OCI-LY7 (cell line): ENCODE measurements at regions not wholly inside any gene's neighbourhood (a gene's known extent, or its start where the extent isn't known, plus 50 kb on each side); places are given as distances from the start of the nearest gene placed in this dataset.

Experiments
- BruUV-seq: library from RNA; stranded (reverse); fragments of 400-500 nt; replicated peaks from 2 replicates; lab custom pipeline; 2021; lab: Mats Ljungman, UMichigan
- CTCF ChIA-PET: fragments of 300-600 bp; sonication (Branson Sonifier 250); formaldehyde crosslinking; loops from one replicate; lab custom pipeline; 2022; ENCODE audit warnings: antibody characterized with exemption; ENCODE audit not compliant: unreplicated experiment; lab: Charles Lee
- POLR2A ChIA-PET: fragments of 300-600 bp; sonication (Branson Sonifier 250); formaldehyde crosslinking; loops from one replicate; lab custom pipeline; 2022; ENCODE audit warnings: antibody characterized with exemption; lab: Charles Lee
- DNase-seq: peaks from one replicate; pipeline ENCODE4 v3.0.0-alpha.2; 2015; ENCODE audit warnings: low spot score
- H2AFZ ChIP-seq: fragments of 200-600 bp; sonication (generic), shearing (Covaris generic); 2 replicates; pipeline ENCODE4 v1.6.1; 2014; ENCODE audit warnings: mild to moderate bottlenecking, antibody characterized with exemption, low read length, moderate library complexity
- H3K27ac ChIP-seq: fragments of 200-600 bp; sonication (generic); 2 replicates; pipeline ENCODE4 v1.5.1; 2014; ENCODE audit warnings: mixed run types, low read depth, mild to moderate bottlenecking, moderate library complexity, low read length, inconsistent platforms; ENCODE audit not compliant: poor library complexity, severe bottlenecking
- H3K36me3 ChIP-seq: fragments of 200-600 bp; sonication (generic); 2 replicates; pipeline ENCODE4 v1.6.1; 2014; ENCODE audit warnings: mild to moderate bottlenecking, antibody characterized with exemption, low read length, moderate library complexity, mixed read lengths; ENCODE audit not compliant: insufficient read depth
- H3K4me1 ChIP-seq: fragments of 200-600 bp; sonication (generic); 2 replicates; pipeline ENCODE4 v1.5.1; 2014; ENCODE audit warnings: mild to moderate bottlenecking, low read length; ENCODE audit not compliant: insufficient read depth, poor library complexity, severe bottlenecking
- H3K4me2 ChIP-seq: fragments of 200-600 bp; sonication (generic); 2 replicates; pipeline ENCODE4 v1.6.1; 2014; ENCODE audit warnings: mild to moderate bottlenecking, low read length
- H3K4me3 ChIP-seq: fragments of 200-600 bp; sonication (generic); 2 replicates; pipeline ENCODE4 v1.5.1; 2014; ENCODE audit warnings: mild to moderate bottlenecking, low read depth, low read length; ENCODE audit not compliant: poor library complexity, severe bottlenecking
- H3K79me2 ChIP-seq: fragments of 200-600 bp; sonication (generic); 2 replicates; pipeline ENCODE4 v1.6.1; 2016; ENCODE audit warnings: low read depth, mild to moderate bottlenecking, low read length, moderate library complexity, mixed read lengths; ENCODE audit not compliant: insufficient read depth
- H3K9me2 ChIP-seq: fragments of 200-600 bp; sonication (generic); 2 replicates; pipeline ENCODE4 v1.6.1; 2016; ENCODE audit warnings: mild to moderate bottlenecking, low read length, mixed read lengths; ENCODE audit not compliant: insufficient read depth
- H3K9me3 ChIP-seq: fragments of 200-600 bp; sonication (generic); 2 replicates; pipeline ENCODE4 v1.6.1; 2014; ENCODE audit warnings: mild to moderate bottlenecking, mixed run types, low read length, mixed read lengths
- H4K20me1 ChIP-seq: fragments of 200-600 bp; sonication (generic); 2 replicates; pipeline ENCODE4 v1.6.1; 2014; ENCODE audit warnings: mild to moderate bottlenecking, antibody characterized with exemption, low read length, moderate library complexity, mixed read lengths; ENCODE audit not compliant: insufficient read depth
- CTCF ChIP-seq: fragments of 200-600 bp; sonication (generic); conservative IDR thresholded peaks from 2 replicates; pipeline ENCODE4 v1.5.1; 2014; ENCODE audit warnings: mild to moderate bottlenecking, antibody characterized with exemption, low read length, moderate library complexity, mixed read lengths
- EZH2phosphoT487 ChIP-seq: fragments of 200-600 bp; sonication (generic); IDR thresholded peaks from 2 replicates; pipeline ENCODE4 v1.6.1; 2018; ENCODE audit warnings: low read depth, borderline replicate concordance, mild to moderate bottlenecking, mixed run types, antibody characterized with exemption, low read length, moderate library complexity, mixed read lengths
- intact Hi-C: fragments of 100-400 bp; cut with micrococcal nuclease; formaldehyde crosslinking; loops from one replicate; pipeline ENCODE4 v1.10.0; 2022; ENCODE audit not compliant: unreplicated experiment

GRCh38 chr17:14775731-14776492 is 475.0 kb downstream of the HS3ST3B1 start:
- ChIA-PET CTCF (no interaction called here), POLR2A (no interaction called here)
- Histone ChIP-seq H2AFZ (peak overlapping the region; percentile 48; the same call in 1 of the 2 replicates), H3K4me2 (no peak overlapping the region), H3K4me1 (peaks cover 7% of the 10 kb centered on the region), H3K36me3 (no peaks in the 10 kb centered on the region; the same call in 1 of the 2 replicates), H3K9me3 (peaks cover 13% of the 10 kb centered on the region; the same call in 1 of the 2 replicates), H3K27ac (no peak overlapping the region), H3K4me3 (no peak overlapping the region), H3K79me2 (no peaks in the 10 kb centered on the region), H3K9me2 (no peaks in the 10 kb centered on the region), H4K20me1 (no peaks in the 10 kb centered on the region)
- TF ChIP-seq EZH2phosphoT487 = no peak
- no peak for DNase-seq
- BruUV-seq = no TSS peak
- intact Hi-C loops = loop anchor here (5.0 kb wide), 1 partner anchor 56 kb away; no protein-coding TSS in a partner anchor

- no peaks in the 10 kb centered on the region for H4K20me1 ChIP-seq
- no peaks in the 10 kb centered on the region for H3K9me2 ChIP-seq
- no peak for TF ChIP-seq EZH2phosphoT487
- no peak for TF ChIP-seq CTCF
- no peak overlapping the region for H2AFZ ChIP-seq
- no peaks in the 10 kb centered on the region for H3K79me2 ChIP-seq
- BruUV-seq = no TSS peak
- peaks cover 7% of the 10 kb centered on the region for H3K4me1 ChIP-seq
- peaks cover 13% of the 10 kb centered on the region; the same call in 1 of the 2 replicates for H3K9me3 ChIP-seq
- ChIA-PET CTCF (no interaction called here), POLR2A (no interaction called here)
- H3K27ac ChIP-seq = no peak overlapping the region
- no peaks in the 10 kb centered on the region; the same call in 1 of the 2 replicates for H3K36me3 ChIP-seq
- no peak overlapping the region for H3K4me3 ChIP-seq
- H3K4me2 ChIP-seq = no peak overlapping the region
- intact Hi-C loops = loop anchor here (5.0 kb wide), 1 partner anchor 58 kb away; no protein-coding TSS in a partner anchor
- no peak for DNase-seq
Measured at GRCh38 chr17:14774774-14775173, 473.9 kb downstream of the HS3ST3B1 start.

GRCh38 chr17:14772776-14773175 is 471.9 kb downstream of the HS3ST3B1 start:
- BruUV-seq = no TSS peak
- no peak for DNase-seq
- TF ChIP-seq CTCF (no peak), EZH2phosphoT487 (no peak)
- Histone ChIP-seq H2AFZ (no peak overlapping the region), H3K36me3 (no peaks in the 10 kb centered on the region; the same call in 1 of the 2 replicates), H3K4me1 (peaks cover 7% of the 10 kb centered on the region), H3K9me3 (peaks cover 25% of the 10 kb centered on the region; the same call in 1 of the 2 replicates), H3K27ac (no peak overlapping the region), H3K4me3 (no peak overlapping the region), H3K4me2 (no peak overlapping the region), H3K9me2 (no peaks in the 10 kb centered on the region), H4K20me1 (no peaks in the 10 kb centered on the region), H3K79me2 (no peaks in the 10 kb centered on the region)
- ChIA-PET POLR2A (interaction anchor here (0.7 kb wide), 1 partner anchor 338 kb away, joined by 3 read pairs; no protein-coding TSS in a partner anchor), CTCF (no interaction called here)
- intact Hi-C loops = no loop called here
